BE2C (cell line): ENCODE measurements at regions not wholly inside any gene's neighbourhood (a gene's known extent, or its start where the extent isn't known, plus 50 kb on each side); places are given as distances from the start of the nearest gene placed in this dataset.

Experiments
- DNase-seq: peaks from one replicate; pipeline ENCODE4 v3.0.0-alpha.2; 2020
- H3K27me3 ChIP-seq: fragments of 250-450 bp; sonication (Bioruptor Pico); 2 replicates; pipeline ENCODE4 v1.5.1; 2020; ENCODE audit warnings: mild to moderate bottlenecking
- H3K36me3 ChIP-seq: fragments of 250-450 bp; sonication (Bioruptor Pico); 2 replicates; pipeline ENCODE4 v1.5.1; 2020; ENCODE audit warnings: mild to moderate bottlenecking
- H3K4me1 ChIP-seq: fragments of 250-450 bp; sonication (Bioruptor Pico); 2 replicates; pipeline ENCODE4 v1.5.1; 2020
- H3K4me3 ChIP-seq: 2 replicates; pipeline ENCODE4 v1.5.1; 2011; ENCODE audit warnings: low read depth, low read length
- H3K9me3 ChIP-seq: fragments of 250-450 bp; sonication (Bioruptor Pico); 2 replicates; pipeline ENCODE4 v1.5.1; 2020
- TF ChIP-seq, protein P1 (sequence below): IDR thresholded peaks from 2 replicates; pipeline ENCODE4 v1.5.1; 2012; ENCODE audit warnings: mild to moderate bottlenecking, low read depth, low read length

DNA sequence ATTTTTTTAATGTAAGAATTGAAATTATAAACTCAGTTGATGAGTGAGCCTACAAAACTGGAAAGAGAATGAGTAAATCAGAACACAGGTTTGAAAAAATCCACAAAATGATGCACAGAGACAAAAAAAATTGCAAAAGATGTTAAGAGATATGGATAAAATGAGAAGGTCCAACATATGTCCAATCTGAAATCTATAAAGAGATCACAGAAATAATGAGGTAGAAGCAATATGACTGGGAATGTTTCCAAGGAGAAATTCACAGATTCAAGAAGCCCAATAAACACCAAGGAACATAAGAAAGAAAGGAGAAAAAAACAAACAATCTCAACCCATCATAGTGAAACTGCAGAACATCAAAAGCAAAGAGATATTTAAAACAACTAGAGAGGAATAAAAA is 288.4 kb upstream of the SLC30A5 start:
- Histone ChIP-seq H3K9me3 (no peaks in the 10 kb centered on the region; the same call in 1 of the 2 replicates), H3K4me1 (no peaks in the 10 kb centered on the region), H3K4me3 (no peak overlapping the region), H3K36me3 (no peaks in the 10 kb centered on the region), H3K27me3 (no peaks in the 10 kb centered on the region)
- DNase-seq, result no peak
- TF ChIP-seq, protein P1, sequence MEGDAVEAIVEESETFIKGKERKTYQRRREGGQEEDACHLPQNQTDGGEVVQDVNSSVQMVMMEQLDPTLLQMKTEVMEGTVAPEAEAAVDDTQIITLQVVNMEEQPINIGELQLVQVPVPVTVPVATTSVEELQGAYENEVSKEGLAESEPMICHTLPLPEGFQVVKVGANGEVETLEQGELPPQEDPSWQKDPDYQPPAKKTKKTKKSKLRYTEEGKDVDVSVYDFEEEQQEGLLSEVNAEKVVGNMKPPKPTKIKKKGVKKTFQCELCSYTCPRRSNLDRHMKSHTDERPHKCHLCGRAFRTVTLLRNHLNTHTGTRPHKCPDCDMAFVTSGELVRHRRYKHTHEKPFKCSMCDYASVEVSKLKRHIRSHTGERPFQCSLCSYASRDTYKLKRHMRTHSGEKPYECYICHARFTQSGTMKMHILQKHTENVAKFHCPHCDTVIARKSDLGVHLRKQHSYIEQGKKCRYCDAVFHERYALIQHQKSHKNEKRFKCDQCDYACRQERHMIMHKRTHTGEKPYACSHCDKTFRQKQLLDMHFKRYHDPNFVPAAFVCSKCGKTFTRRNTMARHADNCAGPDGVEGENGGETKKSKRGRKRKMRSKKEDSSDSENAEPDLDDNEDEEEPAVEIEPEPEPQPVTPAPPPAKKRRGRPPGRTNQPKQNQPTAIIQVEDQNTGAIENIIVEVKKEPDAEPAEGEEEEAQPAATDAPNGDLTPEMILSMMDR, result no peak

DNA sequence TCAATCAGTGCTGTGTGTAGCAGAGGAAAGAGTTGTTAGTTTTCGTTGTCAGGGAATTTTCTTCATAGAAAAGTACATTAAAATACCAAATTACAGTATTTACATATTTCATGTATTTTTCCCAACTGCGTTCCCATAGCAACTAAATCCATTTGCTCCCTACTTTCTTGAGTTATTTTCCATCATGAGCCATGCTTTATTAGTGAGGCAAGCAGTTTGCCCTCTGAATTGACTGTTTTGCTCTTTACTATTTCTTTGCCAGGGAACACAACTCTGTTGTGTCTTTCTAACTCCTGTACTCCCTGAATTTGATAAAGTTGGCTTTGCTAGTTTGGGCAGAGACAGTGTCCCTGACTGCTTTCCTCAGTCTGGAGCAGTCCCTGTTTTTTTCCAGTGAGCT is 276.2 kb upstream of the SLC30A5 start:
- H3K36me3 ChIP-seq, result no peaks in the 10 kb centered on the region
- DNase-seq, result no peak
- TF ChIP-seq, protein P1, result no peak

DNA sequence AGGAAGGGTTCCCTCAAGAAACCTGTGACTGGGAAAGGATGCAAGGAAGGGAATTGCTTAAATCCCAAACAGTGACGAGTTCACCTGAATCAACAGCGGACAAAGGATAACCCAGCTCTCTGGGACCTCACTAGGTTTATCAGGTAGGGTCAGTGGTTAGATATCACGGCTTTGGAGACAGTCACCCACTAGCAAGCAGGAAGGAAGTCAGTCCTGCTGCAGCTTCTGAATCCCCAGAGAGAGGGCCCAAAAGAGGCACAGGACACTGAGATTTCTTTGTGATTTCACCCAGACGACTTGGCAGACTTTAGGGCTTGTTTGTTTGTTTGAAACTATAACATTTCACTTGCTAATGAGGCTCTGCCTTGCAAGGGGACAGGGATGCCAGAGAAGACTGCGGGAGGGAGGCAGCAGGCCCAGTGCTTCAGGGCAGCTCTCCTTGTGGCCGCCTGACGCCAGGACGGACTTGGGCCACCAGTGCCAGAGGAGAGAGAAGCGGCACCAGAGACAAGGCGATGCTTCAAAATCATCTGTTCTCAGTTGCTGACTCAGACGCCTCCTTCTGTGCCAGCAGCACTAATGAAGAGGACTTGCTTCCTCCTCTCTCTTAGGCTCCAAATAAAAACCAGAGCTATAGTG is 275.6 kb upstream of the SLC30A5 start:
- peak; percentile 37 for DNase-seq

More for the DNA sequence above, 276.2 kb upstream of the SLC30A5 start:
- H3K4me1 ChIP-seq, result peaks cover 12% of the 10 kb centered on the region
- H3K9me3 ChIP-seq, result no peaks in the 10 kb centered on the region
- H3K4me3 ChIP-seq, result no peak overlapping the region
- H3K27me3 ChIP-seq, result no peaks in the 10 kb centered on the region

DNA sequence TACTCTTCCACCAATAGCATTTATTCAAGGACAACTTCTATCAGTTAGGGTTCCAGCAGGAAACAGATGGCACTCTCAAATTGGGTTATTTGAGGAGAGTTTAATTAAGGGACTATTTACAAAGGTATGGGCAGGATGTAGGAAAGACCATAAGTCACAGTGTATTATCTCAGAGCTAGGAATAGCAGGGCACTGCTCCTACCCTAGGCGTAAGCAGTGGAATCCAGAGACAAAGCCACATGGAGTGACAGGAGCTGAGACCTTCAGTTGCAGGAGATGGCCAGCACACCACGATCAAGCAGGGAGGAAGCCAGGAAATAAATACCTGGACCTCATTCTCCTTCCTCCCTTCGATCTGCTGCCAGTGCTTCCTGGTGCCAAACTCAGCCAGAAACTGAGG is 274.9 kb upstream of the SLC30A5 start:
- Histone ChIP-seq H3K9me3 (no peaks in the 10 kb centered on the region), H3K36me3 (no peaks in the 10 kb centered on the region), H3K27me3 (no peaks in the 10 kb centered on the region), H3K4me1 (peaks cover 12% of the 10 kb centered on the region), H3K4me3 (no peak overlapping the region)
- DNase-seq, result no peak
- TF ChIP-seq, protein P1, result no peak

More for the DNA sequence above, 275.6 kb upstream of the SLC30A5 start:
- no peaks in the 10 kb centered on the region for H3K36me3 ChIP-seq
- H3K9me3 ChIP-seq, result no peaks in the 10 kb centered on the region
- H3K4me3 ChIP-seq, result no peak overlapping the region
- peaks cover 12% of the 10 kb centered on the region for H3K4me1 ChIP-seq
- TF ChIP-seq, protein P1, result 0 out of 2 replicates have a peak, but pooled peaks have one; percentile 3
- H3K27me3 ChIP-seq, result no peaks in the 10 kb centered on the region

DNA sequence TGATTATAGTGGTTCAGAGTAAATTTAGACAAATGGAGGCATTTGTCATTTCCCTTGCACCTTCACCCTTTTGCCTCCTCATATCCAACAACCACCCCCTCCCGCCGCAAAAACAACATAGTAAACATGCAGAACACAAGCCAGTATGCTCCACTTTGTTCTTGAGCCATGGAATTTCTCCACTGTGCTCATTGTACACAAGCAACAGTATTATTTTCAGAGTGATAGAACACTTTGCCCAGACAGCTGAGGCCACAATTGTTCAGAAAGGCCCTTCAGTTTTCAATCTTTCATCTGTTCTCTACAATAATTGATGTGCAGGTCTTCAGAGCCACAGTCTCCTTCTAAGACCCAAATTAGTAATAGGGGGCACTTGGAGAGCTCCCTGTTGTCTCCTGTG is 272.8 kb upstream of the SLC30A5 start:
- peaks cover 12% of the 10 kb centered on the region for H3K4me1 ChIP-seq
- DNase-seq, result no peak
- H3K36me3 ChIP-seq, result no peaks in the 10 kb centered on the region
- no peaks in the 10 kb centered on the region for H3K27me3 ChIP-seq
- TF ChIP-seq, protein P1, result no peak
- H3K9me3 ChIP-seq, result no peaks in the 10 kb centered on the region
- H3K4me3 ChIP-seq, result no peak overlapping the region

DNA sequence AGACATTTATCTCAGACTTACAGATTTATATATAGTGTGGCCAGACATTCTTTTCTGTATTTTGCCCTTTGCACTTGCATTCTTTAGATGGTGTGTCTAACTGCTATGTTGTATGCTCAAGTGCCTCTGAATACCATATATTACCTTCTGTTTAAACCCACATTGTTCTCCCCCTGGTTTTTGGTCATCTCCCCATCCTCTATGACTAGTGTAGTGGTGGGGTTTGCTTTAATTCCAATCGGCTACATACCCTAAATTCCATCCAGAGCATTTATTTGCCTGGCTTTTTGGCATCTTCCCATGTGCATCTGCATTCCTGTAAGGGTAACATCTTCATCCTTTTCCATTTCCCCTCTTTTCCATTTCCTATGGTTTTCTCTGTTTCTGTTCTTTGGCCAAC is 271.0 kb upstream of the SLC30A5 start:
- no peak for DNase-seq

More for the DNA sequence above, 271.0 kb upstream of the SLC30A5 start:
- peaks cover 12% of the 10 kb centered on the region for H3K4me1 ChIP-seq
- no peaks in the 10 kb centered on the region for H3K27me3 ChIP-seq
- TF ChIP-seq, protein P1, result no peak
- no peak overlapping the region for H3K4me3 ChIP-seq
- no peaks in the 10 kb centered on the region for H3K36me3 ChIP-seq
- no peaks in the 10 kb centered on the region for H3K9me3 ChIP-seq
